A673 (cell line): ENCODE measurements at regions not wholly inside any gene's neighbourhood (a gene's known extent, or its start where the extent isn't known, plus 50 kb on each side); places are given as distances from the start of the nearest gene placed in this dataset.

Experiments used
- EZH2 ChIP-seq: fragments of 200-600 bp; sonication (generic); IDR thresholded peaks from 2 replicates; pipeline ENCODE4 v1.6.1; 2017; ENCODE audit warnings: borderline replicate concordance, low read depth, mild to moderate bottlenecking, mixed read lengths, antibody characterized with exemption, low read length; ENCODE audit not compliant: poor library complexity, severe bottlenecking
- TF ChIP-seq, protein P1 (sequence below): fragments of 300-800, 200-600 bp; sonication (generic); conservative IDR thresholded peaks from 2 replicates; pipeline ENCODE4 v1.5.1; 2017; ENCODE audit warnings: low read depth, mild to moderate bottlenecking, antibody characterized with exemption, low read length, moderate library complexity, mixed read lengths

DNA sequence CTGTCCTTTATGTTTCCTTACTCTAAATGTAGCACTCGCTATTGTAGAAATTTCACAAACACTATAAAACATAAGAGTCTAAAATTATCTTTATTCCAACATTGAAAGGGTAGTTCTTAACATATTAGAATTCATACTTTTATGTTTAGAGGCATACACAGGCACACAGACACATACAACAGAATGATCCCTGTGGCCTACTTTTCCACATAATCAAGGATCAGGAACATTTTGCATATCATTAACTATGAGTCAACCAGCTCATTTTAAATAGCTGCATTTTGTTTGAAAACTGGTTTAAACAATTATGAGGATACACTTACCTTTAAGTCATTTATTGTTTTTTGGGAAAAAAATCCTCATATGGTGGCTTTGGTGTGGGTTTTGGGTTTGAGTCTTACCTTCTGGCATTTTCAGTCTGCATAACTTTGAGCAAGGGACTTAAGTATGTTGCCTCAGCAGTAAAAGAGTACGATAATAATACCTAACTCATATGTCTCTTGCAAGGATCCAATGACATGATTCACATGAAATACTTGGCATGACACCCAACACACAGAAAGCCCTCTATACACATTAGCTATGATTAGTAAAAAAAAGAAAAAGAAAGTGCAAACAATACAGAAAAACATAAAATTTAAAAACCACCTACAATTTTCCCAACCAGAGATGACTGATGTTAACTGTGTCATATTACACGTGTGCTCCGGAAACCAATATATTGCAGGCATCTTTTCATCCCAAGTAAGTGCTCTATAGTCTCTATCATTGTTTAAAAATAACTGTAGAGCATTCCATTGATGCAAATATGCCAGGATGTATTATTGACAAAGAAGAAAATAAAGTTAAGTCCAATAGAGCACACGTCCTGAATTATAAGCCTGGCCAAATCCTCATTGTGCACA lies 213.1 kb upstream of the ADAMTS9 start:
- no peak for TF ChIP-seq EZH2
- TF ChIP-seq, protein P1, sequence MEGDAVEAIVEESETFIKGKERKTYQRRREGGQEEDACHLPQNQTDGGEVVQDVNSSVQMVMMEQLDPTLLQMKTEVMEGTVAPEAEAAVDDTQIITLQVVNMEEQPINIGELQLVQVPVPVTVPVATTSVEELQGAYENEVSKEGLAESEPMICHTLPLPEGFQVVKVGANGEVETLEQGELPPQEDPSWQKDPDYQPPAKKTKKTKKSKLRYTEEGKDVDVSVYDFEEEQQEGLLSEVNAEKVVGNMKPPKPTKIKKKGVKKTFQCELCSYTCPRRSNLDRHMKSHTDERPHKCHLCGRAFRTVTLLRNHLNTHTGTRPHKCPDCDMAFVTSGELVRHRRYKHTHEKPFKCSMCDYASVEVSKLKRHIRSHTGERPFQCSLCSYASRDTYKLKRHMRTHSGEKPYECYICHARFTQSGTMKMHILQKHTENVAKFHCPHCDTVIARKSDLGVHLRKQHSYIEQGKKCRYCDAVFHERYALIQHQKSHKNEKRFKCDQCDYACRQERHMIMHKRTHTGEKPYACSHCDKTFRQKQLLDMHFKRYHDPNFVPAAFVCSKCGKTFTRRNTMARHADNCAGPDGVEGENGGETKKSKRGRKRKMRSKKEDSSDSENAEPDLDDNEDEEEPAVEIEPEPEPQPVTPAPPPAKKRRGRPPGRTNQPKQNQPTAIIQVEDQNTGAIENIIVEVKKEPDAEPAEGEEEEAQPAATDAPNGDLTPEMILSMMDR = no peak
